ENCODE measurements at regions not wholly inside any gene's neighbourhood (a gene's known extent, or its start where the extent isn't known, plus 50 kb on each side); places are given as distances from the start of the nearest gene placed in this dataset.

DNA sequence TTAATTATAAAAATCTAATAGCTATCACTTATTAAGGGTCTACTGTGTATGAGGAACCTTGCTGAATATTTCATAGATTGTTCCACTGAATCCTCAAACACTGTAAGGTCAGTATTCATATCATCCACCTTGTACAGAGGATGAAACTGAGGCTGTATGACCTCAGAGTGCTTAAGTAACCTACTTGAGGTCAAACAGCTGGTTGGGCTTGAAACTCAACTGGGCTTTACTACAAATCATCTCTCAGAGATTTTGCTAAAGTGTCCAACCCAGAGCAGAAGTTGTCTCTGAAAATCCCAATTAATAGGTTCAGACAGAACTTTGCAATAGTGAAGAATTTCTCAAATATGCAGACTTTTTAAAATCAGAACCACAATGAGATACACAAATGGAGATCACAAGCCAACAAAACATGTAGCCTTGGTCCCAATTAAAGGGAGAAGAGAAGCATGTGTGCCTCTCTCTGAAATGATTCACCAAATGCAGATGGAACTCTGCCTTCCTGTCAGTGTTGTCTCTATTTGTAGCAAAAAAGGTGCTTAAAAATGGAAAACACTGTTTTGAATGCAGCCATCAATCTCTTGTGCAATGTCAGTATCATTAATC, 131.4 kb downstream of the FAM114A2 start:
- TF ChIP-seq POLR2A (IDR thresholded peaks at IDR 0.05; ENCODE audit: low read depth, low read length) (no peak), POLR2AphosphoS5 (IDR thresholded peaks at IDR 0.05; ENCODE audit: low read depth, low read length) (no peak), TAF1 (IDR thresholded peaks at IDR 0.05; ENCODE audit: low read depth, low read length) (no peak), PAX5 (IDR thresholded peaks at IDR 0.05; ENCODE audit: insufficient read depth, low read length, severe bottlenecking) (no peak), POU2F2 (IDR thresholded peaks at IDR 0.05; ENCODE audit: low read depth, low read length) (no peak), SPI1 (IDR thresholded peaks at IDR 0.05; ENCODE audit: low read depth, low read length) (no peak)

Measured in GM12891 (cell line).